Smooth muscle cell (in vitro differentiated cells): ENCODE measurements at regions not wholly inside any gene's neighbourhood (a gene's known extent, or its start where the extent isn't known, plus 50 kb on each side); places are given as distances from the start of the nearest gene placed in this dataset.

Source experiments
- DNase-seq: peaks from one replicate; lab custom pipeline; 2025; ENCODE audit not compliant: unreplicated experiment; lab: John Stamatoyannopoulos, UW
- H2AFZ ChIP-seq: fragments of 200-600 bp; sonication (generic); 2 replicates; pipeline ENCODE4 v1.6.0; 2016; ENCODE audit warnings: antibody characterized with exemption, low read depth, mild to moderate bottlenecking
- H3F3A ChIP-seq: fragments of 200-600 bp; sonication (generic); 2 replicates; pipeline ENCODE4 v1.6.0; 2017; ENCODE audit warnings: antibody characterized with exemption, low read depth
- H3K27ac ChIP-seq: fragments of 200-600 bp; sonication (generic); 2 replicates; pipeline ENCODE4 v1.5.1; 2016; ENCODE audit warnings: low read depth, mild to moderate bottlenecking
- H3K27me3 ChIP-seq: fragments of 200-600 bp; sonication (generic); 2 replicates; pipeline ENCODE4 v1.6.1; 2016; ENCODE audit warnings: low read depth, mild to moderate bottlenecking
- H3K36me3 ChIP-seq: fragments of 200-600 bp; sonication (generic); 2 replicates; pipeline ENCODE4 v1.5.1; 2016; ENCODE audit warnings: low read depth
- H3K4me1 ChIP-seq: fragments of 200-600 bp; sonication (generic); 2 replicates; pipeline ENCODE4 v1.5.1; 2016; ENCODE audit warnings: low read depth
- H3K4me2 ChIP-seq: fragments of 200-600 bp; sonication (generic); 2 replicates; pipeline ENCODE4 v1.6.0; 2016; ENCODE audit warnings: mild to moderate bottlenecking
- H3K4me3 ChIP-seq: fragments of 200-600 bp; sonication (generic); 2 replicates; pipeline ENCODE4 v1.5.1; 2016; ENCODE audit warnings: mild to moderate bottlenecking
- H3K79me2 ChIP-seq: fragments of 200-600 bp; sonication (generic); 2 replicates; pipeline ENCODE4 v1.6.0; 2016; ENCODE audit warnings: low read depth, mild to moderate bottlenecking
- H3K9ac ChIP-seq: fragments of 200-600 bp; sonication (generic); 2 replicates; pipeline ENCODE4 v1.6.0; 2016; ENCODE audit warnings: low read depth
- H3K9me3 ChIP-seq: fragments of 200-600 bp; sonication (generic); replicated peaks from 2 replicates; pipeline ENCODE4 v1.5.1; 2016; ENCODE audit warnings: low read depth
- H4K20me1 ChIP-seq: fragments of 200-600 bp; sonication (generic); 2 replicates; pipeline ENCODE4 v1.6.0; 2016; ENCODE audit warnings: low read depth
- WGBS: methylation state at CpG from one replicate; pipeline ENCODE4 v1.1.7; 2016; ENCODE audit warnings: low lambda C conversion rate; 5-methylcytosine and 5-hydroxymethylcytosine counted together
- TF ChIP-seq, protein P1 (sequence below): fragments of 200-600 bp; sonication (generic); IDR thresholded peaks from 2 replicates; pipeline ENCODE4 v1.5.1; 2017; ENCODE audit warnings: borderline replicate concordance, mild to moderate bottlenecking, antibody characterized with exemption; ENCODE audit not compliant: insufficient read depth, poor library complexity, severe bottlenecking

DNA sequence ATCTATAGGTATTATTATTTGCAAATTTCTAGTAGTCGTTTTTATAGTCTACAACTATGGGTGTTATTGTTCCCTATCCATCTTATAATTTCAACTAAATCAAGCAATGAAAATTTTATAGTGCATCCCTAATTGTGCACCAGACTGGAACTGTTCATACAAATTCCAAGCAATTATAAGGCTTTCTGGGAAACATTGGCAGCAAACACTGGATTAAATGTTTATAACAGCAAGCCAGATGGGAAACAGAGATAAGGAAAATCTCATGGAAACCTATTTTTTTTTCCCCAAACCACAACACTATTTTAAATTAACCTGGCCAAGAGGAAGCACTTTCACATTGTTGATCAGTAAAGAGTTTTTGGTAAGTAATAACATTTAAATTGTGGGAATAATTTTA lies 524.3 kb downstream of the RASEF start:
- Histone ChIP-seq H3K4me2 (no peak overlapping the region), H3K9ac (no peak overlapping the region), H4K20me1 (no peaks in the 10 kb centered on the region), H3K27ac (no peak overlapping the region), H3K4me1 (no peaks in the 10 kb centered on the region), H3K36me3 (no peaks in the 10 kb centered on the region), H3K4me3 (no peak overlapping the region), H3K27me3 (no peaks in the 10 kb centered on the region), H3F3A (no peaks in the 10 kb centered on the region), H3K9me3 (no peaks in the 10 kb centered on the region), H2AFZ (no peak overlapping the region), H3K79me2 (no peaks in the 10 kb centered on the region)
- TF ChIP-seq, protein P1, sequence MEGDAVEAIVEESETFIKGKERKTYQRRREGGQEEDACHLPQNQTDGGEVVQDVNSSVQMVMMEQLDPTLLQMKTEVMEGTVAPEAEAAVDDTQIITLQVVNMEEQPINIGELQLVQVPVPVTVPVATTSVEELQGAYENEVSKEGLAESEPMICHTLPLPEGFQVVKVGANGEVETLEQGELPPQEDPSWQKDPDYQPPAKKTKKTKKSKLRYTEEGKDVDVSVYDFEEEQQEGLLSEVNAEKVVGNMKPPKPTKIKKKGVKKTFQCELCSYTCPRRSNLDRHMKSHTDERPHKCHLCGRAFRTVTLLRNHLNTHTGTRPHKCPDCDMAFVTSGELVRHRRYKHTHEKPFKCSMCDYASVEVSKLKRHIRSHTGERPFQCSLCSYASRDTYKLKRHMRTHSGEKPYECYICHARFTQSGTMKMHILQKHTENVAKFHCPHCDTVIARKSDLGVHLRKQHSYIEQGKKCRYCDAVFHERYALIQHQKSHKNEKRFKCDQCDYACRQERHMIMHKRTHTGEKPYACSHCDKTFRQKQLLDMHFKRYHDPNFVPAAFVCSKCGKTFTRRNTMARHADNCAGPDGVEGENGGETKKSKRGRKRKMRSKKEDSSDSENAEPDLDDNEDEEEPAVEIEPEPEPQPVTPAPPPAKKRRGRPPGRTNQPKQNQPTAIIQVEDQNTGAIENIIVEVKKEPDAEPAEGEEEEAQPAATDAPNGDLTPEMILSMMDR = no peak
- DNase-seq = no peak
- WGBS = 91% methylated on average over 1 of the region's 1 CpG

DNA sequence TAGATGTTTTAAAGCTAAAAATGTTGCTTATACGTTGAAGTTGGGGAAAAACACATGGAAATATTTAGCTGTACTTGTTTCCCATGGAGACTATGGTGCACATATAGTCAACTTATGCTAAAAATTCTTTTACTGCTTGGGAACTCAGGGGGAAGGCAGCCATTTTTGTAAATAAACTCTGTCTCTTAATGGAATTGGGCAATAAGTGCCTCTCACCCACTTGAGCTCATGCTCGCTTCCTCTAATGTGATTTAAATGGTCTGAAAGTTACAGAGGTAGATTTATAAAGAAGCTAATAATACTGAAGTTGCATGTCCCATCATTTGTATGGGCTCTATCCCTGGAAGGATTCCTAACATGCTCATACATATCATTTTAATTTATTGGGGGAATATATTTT lies 523.8 kb downstream of the RASEF start:
- TF ChIP-seq, protein P1 = no peak
- Histone ChIP-seq H3K4me3 (no peak overlapping the region), H3K79me2 (no peaks in the 10 kb centered on the region), H3F3A (no peaks in the 10 kb centered on the region), H3K27me3 (no peaks in the 10 kb centered on the region), H3K4me2 (no peak overlapping the region), H3K9ac (no peak overlapping the region), H2AFZ (no peak overlapping the region), H3K9me3 (no peaks in the 10 kb centered on the region), H3K4me1 (no peaks in the 10 kb centered on the region), H4K20me1 (no peaks in the 10 kb centered on the region), H3K27ac (no peak overlapping the region), H3K36me3 (no peaks in the 10 kb centered on the region)
- no peak for DNase-seq
- 88% methylated on average over 2 of the region's 2 CpGs for WGBS

DNA sequence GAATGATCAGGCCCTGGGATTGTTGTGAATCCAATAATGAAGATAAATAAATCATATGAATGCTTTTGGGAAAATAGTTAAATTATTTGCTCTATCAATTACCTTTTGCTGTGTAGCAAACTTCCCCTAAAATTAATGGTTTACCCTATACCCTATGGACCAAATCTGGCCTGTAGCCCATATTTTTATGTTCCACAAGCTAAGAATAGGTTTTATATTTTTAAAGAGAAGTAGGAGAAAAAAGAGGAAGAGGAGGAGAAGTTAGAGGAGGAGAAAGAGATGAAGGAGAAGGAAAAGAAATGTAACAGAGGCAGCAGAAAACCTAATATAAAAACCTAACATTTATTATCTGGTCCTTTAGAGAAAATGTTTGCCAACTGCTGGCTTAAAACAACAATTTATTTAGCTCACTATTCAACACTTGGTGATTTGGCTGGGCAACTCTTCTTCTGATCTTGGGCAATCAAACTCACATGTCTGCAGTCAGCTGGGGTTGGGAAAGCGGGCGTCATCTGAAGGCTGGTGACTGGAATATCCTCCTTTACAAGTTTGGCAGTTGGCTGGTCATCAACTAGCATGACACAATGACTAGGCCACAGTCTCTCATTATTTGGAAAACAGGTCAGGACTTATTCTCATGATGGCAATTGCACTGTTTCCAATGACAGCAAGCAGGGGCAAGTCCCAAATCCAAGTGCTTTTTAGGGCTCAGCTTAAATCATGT lies 522.9 kb downstream of the RASEF start:
- DNase-seq = no peak
- H3K36me3 ChIP-seq = no peaks in the 10 kb centered on the region
- H3K27me3 ChIP-seq = no peaks in the 10 kb centered on the region
- no peaks in the 10 kb centered on the region for H3K4me1 ChIP-seq
- no peaks in the 10 kb centered on the region for H3F3A ChIP-seq
- no peaks in the 10 kb centered on the region for H3K9me3 ChIP-seq
- no peak overlapping the region for H3K9ac ChIP-seq
- no peak overlapping the region for H2AFZ ChIP-seq
- no peak overlapping the region for H3K27ac ChIP-seq
- 100% methylated on average over 2 of the region's 2 CpGs for WGBS
- no peaks in the 10 kb centered on the region for H4K20me1 ChIP-seq
- no peaks in the 10 kb centered on the region for H3K79me2 ChIP-seq
- no peak overlapping the region for H3K4me3 ChIP-seq
- TF ChIP-seq, protein P1 = no peak
- H3K4me2 ChIP-seq = no peak overlapping the region

- H3F3A ChIP-seq = no peaks in the 10 kb centered on the region
- DNase-seq = no peak
- TF ChIP-seq, protein P1 = no peak
Measured at GRCh38 chr9:82543726-82544125, 519.2 kb downstream of the RASEF start.

More at GRCh38 chr9:82543726-82544125, 519.2 kb downstream of the RASEF start:
- Histone ChIP-seq H3K4me3 (no peak overlapping the region), H3K79me2 (no peaks in the 10 kb centered on the region), H2AFZ (no peak overlapping the region), H3K9ac (no peak overlapping the region), H4K20me1 (no peaks in the 10 kb centered on the region), H3K27me3 (no peaks in the 10 kb centered on the region), H3K9me3 (no peaks in the 10 kb centered on the region), H3K27ac (no peak overlapping the region), H3K4me2 (no peak overlapping the region), H3K36me3 (no peaks in the 10 kb centered on the region), H3K4me1 (no peaks in the 10 kb centered on the region)
